SK-N-SH (cell line): ENCODE measurements at regions not wholly inside any gene's neighbourhood (a gene's known extent, or its start where the extent isn't known, plus 50 kb on each side); places are given as distances from the start of the nearest gene placed in this dataset.

ENCODE experiments used
- CTCF ChIA-PET: fragments of 300-600, 350-600 bp; formaldehyde crosslinking; extraction: SDS; loops from one replicate; lab custom pipeline; 2021; lab: Yijun Ruan, JAX
- POLR2A ChIA-PET: fragments of 350-600 bp; sonication (Branson Sonifier 250); formaldehyde crosslinking; extraction: SDS; loops from one replicate; lab custom pipeline; 2020; ENCODE audit warnings: antibody characterized with exemption, inconsistent platforms; lab: Yijun Ruan, JAX
- DNase-seq: peaks from one replicate; pipeline ENCODE4 v3.0.0; 2012
- H2AFZ ChIP-seq: fragments of 200-600 bp; sonication (generic); 2 replicates; pipeline ENCODE4 v1.8.1; 2016; ENCODE audit warnings: antibody characterized with exemption, mild to moderate bottlenecking, low read depth
- H3F3A ChIP-seq: fragments of 200-600 bp; sonication (generic); replicated peaks from 2 replicates; pipeline ENCODE3; 2016; ENCODE audit warnings: antibody characterized with exemption, mild to moderate bottlenecking; ENCODE audit not compliant: insufficient read depth
- H3K27ac ChIP-seq, 2 experiments: fragments of 200-500 bp in 1 of 2; fragments of 200-600 bp in 1 of 2; sonication (Bioruptor generic) in 1 of 2; sonication (generic), shearing (Covaris generic) in 1 of 2; 2 replicates each; pipeline versions ENCODE4 v1.5.1 to v1.6.1; 2014 to 2016; ENCODE audit warnings: low read depth in 2 of 2, inconsistent platforms in 1 of 2, low read length in 1 of 2, mild to moderate bottlenecking in 1 of 2, mixed read lengths in 1 of 2
- H3K27me3 ChIP-seq: fragments of 200-600 bp; sonication (generic), shearing (Covaris generic); 2 replicates; pipeline ENCODE4 v1.6.1; 2016; ENCODE audit warnings: mixed run types; ENCODE audit not compliant: insufficient read depth
- H3K36me3 ChIP-seq, 2 experiments: fragments of 200-500 bp in 1 of 2; fragments of 200-600 bp in 1 of 2; sonication (Bioruptor generic) in 1 of 2; sonication (generic) in 1 of 2; replicated peaks in 1 of 2; 2 replicates each; pipeline versions ENCODE3 to v1.5.1; 2014 to 2016; ENCODE audit warnings: low read length in 1 of 2, mild to moderate bottlenecking in 1 of 2; ENCODE audit not compliant: insufficient read depth in 2 of 2, control insufficient read depth in 1 of 2
- H3K4me1 ChIP-seq, 2 experiments: fragments of 200-500 bp in 1 of 2; fragments of 200-600 bp in 1 of 2; sonication (Bioruptor generic) in 1 of 2; sonication (generic), shearing (Covaris generic) in 1 of 2; 2 replicates each; pipeline versions ENCODE4 v1.5.1 to v1.6.1; 2014 to 2016; ENCODE audit warnings: low read depth in 1 of 2, low read length in 1 of 2, mixed run types in 1 of 2; ENCODE audit not compliant: insufficient read depth in 2 of 2, control insufficient read depth in 1 of 2
- H3K4me2 ChIP-seq: fragments of 200-600 bp; sonication (generic), shearing (Covaris generic); 2 replicates; pipeline ENCODE4 v1.6.1; 2017; ENCODE audit warnings: mixed run types
- H3K4me3 ChIP-seq, 2 experiments: fragments of 200-500 bp in 1 of 2; fragments of 200-600 bp in 1 of 2; sonication (Bioruptor generic) in 1 of 2; sonication (generic), shearing (Covaris generic) in 1 of 2; 2 replicates each; pipeline versions ENCODE4 v1.5.1 to v1.8.1; 2014 to 2016; ENCODE audit warnings: low read depth in 2 of 2, inconsistent platforms in 1 of 2, low read length in 1 of 2, mild to moderate bottlenecking in 1 of 2, mixed read lengths in 1 of 2, moderate library complexity in 1 of 2
- H3K79me2 ChIP-seq: fragments of 200-600 bp; sonication (generic); 2 replicates; pipeline ENCODE4 v1.8.1; 2017; ENCODE audit warnings: mild to moderate bottlenecking; ENCODE audit not compliant: insufficient read depth
- H3K9ac ChIP-seq: fragments of 200-600 bp; sonication (generic); 2 replicates; pipeline ENCODE4 v1.6.1; 2017; ENCODE audit warnings: mixed run types
- H3K9me2 ChIP-seq: fragments of 200-600 bp; sonication (generic); 2 replicates; pipeline ENCODE4 v1.6.1; 2017; ENCODE audit warnings: mixed run types
- H3K9me3 ChIP-seq: fragments of 200-600 bp; sonication (generic); 2 replicates; pipeline ENCODE4 v1.6.1; 2017; ENCODE audit warnings: mixed run types, mild to moderate bottlenecking, moderate library complexity
- H4K20me1 ChIP-seq: fragments of 200-600 bp; sonication (generic); 2 replicates; pipeline ENCODE4 v1.6.1; 2017; ENCODE audit warnings: mild to moderate bottlenecking, mixed run types; ENCODE audit not compliant: insufficient read depth
- EP300 ChIP-seq, 2 experiments: IDR thresholded peaks; 2 replicates each; pipeline versions ENCODE4 v1.4.0 to v1.6.1; 2012; ENCODE audit warnings: borderline replicate concordance in 1 of 2, low read depth in 1 of 2, low read length in 1 of 2
- MEF2A ChIP-seq: IDR thresholded peaks from 2 replicates; pipeline ENCODE4 v1.4.0; 2012; ENCODE audit warnings: low read depth, borderline replicate concordance
- NFIC ChIP-seq: IDR thresholded peaks from 2 replicates; pipeline ENCODE4 v1.4.0; 2012; ENCODE audit warnings: borderline replicate concordance
- NRF1 ChIP-seq: IDR thresholded peaks from 2 replicates; pipeline ENCODE4 v1.6.1; 2012; ENCODE audit warnings: low read depth, mild to moderate bottlenecking, low read length
- POLR2AphosphoS5 ChIP-seq: IDR thresholded peaks from 2 replicates; pipeline ENCODE4 v1.6.1; 2012; ENCODE audit warnings: low read depth, low read length
- RAD21 ChIP-seq: IDR thresholded peaks from 2 replicates; pipeline ENCODE4 v1.6.1; 2012; ENCODE audit warnings: mild to moderate bottlenecking, low read length
- RFX5 ChIP-seq: IDR thresholded peaks from 2 replicates; pipeline ENCODE4 v1.6.1; 2012; ENCODE audit warnings: mild to moderate bottlenecking, improper control_type of control experiment, low read length
- SIN3A ChIP-seq: IDR thresholded peaks from 2 replicates; pipeline ENCODE4 v1.6.1; 2012; ENCODE audit warnings: low read depth, mild to moderate bottlenecking, low read length, moderate library complexity, borderline replicate concordance
- WGBS: methylation state at CpG from one replicate; pipeline ENCODE4 v1.1.6; 2017; ENCODE audit warnings: low lambda C conversion rate; 5-methylcytosine and 5-hydroxymethylcytosine counted together
- TF ChIP-seq, protein P1 (sequence below): IDR thresholded peaks from 2 replicates; pipeline ENCODE4; 2012
- TF ChIP-seq, protein P2 (sequence below): IDR thresholded peaks from 2 replicates; pipeline ENCODE4 v1.4.0; 2012; ENCODE audit warnings: low read depth
- TF ChIP-seq, protein P3 (sequence below): IDR thresholded peaks from 2 replicates; pipeline ENCODE4 v1.4.0; 2012; ENCODE audit warnings: low read depth, borderline replicate concordance
- TF ChIP-seq, protein P4 (sequence below): fragments of 150-350 bp; IDR thresholded peaks from 2 replicates; pipeline ENCODE4 v1.6.1; 2016; ENCODE audit warnings: mild to moderate bottlenecking, low read depth, low read length
- TF ChIP-seq, protein P5 (sequence below): IDR thresholded peaks from 2 replicates; pipeline ENCODE4 v1.4.0; 2012; ENCODE audit warnings: low read depth, borderline replicate concordance

DNA sequence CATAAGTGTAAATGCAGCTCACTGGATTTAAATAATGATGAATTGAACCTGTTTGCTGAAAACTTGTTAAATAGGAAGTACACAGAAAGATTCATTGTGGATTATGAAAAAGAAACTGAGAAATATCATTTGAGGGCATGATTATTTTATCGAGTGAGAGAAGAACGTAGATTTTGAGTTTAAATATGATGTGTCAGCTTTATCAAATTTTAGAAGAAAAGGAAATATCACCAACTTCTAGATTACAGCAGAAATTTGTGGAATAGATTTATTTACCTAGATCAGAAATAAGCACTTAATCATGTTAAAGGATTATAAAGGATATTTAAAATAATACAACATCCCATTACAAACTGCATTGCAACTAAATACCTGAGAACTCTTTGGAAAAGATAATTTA, 315.5 kb downstream of the ZPLD1 start:
- Histone ChIP-seq H3K27me3 (no peaks in the 10 kb centered on the region), H3K4me1 (no peaks in the 10 kb centered on the region; a peak in 2 of 4 replicates), H4K20me1 (no peaks in the 10 kb centered on the region), H3K9me2 (no peaks in the 10 kb centered on the region), H3F3A (no peaks in the 10 kb centered on the region), H2AFZ (no peak overlapping the region), H3K9ac (no peak overlapping the region), H3K9me3 (no peaks in the 10 kb centered on the region), H3K79me2 (no peaks in the 10 kb centered on the region), H3K36me3 (no peaks in the 10 kb centered on the region), H3K4me2 (no peak overlapping the region), H3K4me3 (no peak overlapping the region; a peak in 1 of 4 replicates), H3K27ac (peak overlapping the region in 1 of 2 experiments; percentile 71; a peak in 1 of 4 replicates)
- no peak for DNase-seq
- CTCF ChIA-PET = interaction anchor here (2.3 kb wide), 1 partner anchor 77 kb away, joined by 9 read pairs; no protein-coding TSS in a partner anchor
- no peak for TF ChIP-seq POLR2AphosphoS5
- TF ChIP-seq MEF2A = no peak
- TF ChIP-seq, protein P1, sequence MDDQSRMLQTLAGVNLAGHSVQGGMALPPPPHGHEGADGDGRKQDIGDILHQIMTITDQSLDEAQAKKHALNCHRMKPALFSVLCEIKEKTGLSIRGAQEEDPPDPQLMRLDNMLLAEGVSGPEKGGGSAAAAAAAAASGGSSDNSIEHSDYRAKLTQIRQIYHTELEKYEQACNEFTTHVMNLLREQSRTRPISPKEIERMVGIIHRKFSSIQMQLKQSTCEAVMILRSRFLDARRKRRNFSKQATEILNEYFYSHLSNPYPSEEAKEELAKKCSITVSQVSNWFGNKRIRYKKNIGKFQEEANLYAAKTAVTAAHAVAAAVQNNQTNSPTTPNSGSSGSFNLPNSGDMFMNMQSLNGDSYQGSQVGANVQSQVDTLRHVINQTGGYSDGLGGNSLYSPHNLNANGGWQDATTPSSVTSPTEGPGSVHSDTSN = no peak
- TF ChIP-seq, protein P2, sequence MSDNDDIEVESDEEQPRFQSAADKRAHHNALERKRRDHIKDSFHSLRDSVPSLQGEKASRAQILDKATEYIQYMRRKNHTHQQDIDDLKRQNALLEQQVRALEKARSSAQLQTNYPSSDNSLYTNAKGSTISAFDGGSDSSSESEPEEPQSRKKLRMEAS = no peak
- no peak for TF ChIP-seq SIN3A
- TF ChIP-seq, protein P3, sequence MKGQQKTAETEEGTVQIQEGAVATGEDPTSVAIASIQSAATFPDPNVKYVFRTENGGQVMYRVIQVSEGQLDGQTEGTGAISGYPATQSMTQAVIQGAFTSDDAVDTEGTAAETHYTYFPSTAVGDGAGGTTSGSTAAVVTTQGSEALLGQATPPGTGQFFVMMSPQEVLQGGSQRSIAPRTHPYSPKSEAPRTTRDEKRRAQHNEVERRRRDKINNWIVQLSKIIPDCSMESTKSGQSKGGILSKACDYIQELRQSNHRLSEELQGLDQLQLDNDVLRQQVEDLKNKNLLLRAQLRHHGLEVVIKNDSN = no peak
- TF ChIP-seq, protein P4, sequence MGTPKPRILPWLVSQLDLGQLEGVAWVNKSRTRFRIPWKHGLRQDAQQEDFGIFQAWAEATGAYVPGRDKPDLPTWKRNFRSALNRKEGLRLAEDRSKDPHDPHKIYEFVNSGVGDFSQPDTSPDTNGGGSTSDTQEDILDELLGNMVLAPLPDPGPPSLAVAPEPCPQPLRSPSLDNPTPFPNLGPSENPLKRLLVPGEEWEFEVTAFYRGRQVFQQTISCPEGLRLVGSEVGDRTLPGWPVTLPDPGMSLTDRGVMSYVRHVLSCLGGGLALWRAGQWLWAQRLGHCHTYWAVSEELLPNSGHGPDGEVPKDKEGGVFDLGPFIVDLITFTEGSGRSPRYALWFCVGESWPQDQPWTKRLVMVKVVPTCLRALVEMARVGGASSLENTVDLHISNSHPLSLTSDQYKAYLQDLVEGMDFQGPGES = no peak
- no peak for TF ChIP-seq RAD21
- no peak for TF ChIP-seq NRF1
- no peak for TF ChIP-seq RFX5
- no peak for TF ChIP-seq NFIC
- TF ChIP-seq, protein P5, sequence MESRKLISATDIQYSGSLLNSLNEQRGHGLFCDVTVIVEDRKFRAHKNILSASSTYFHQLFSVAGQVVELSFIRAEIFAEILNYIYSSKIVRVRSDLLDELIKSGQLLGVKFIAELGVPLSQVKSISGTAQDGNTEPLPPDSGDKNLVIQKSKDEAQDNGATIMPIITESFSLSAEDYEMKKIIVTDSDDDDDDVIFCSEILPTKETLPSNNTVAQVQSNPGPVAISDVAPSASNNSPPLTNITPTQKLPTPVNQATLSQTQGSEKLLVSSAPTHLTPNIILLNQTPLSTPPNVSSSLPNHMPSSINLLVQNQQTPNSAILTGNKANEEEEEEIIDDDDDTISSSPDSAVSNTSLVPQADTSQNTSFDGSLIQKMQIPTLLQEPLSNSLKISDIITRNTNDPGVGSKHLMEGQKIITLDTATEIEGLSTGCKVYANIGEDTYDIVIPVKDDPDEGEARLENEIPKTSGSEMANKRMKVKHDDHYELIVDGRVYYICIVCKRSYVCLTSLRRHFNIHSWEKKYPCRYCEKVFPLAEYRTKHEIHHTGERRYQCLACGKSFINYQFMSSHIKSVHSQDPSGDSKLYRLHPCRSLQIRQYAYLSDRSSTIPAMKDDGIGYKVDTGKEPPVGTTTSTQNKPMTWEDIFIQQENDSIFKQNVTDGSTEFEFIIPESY = no peak
- 70% methylated on average over 2 of the region's 2 CpGs for WGBS
- POLR2A ChIA-PET = no interaction called here

DNA sequence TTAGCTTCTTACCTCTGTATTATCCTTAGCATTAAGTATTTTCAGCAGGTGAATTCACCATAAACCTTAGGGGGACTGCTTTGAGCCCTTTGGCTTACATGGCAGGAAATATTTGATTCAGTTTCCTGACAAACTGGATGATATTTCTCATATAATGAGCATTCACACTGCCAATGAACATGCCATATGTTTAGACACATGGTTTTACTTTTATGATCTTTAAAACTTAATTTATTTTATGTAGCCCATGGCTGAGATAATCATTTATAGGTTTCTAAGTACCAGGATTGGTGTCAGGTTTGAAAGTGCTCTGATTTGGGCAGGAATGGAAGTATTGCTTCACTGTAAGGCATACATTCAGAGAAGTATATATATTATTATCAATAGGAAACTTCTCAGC, 319.1 kb downstream of the ZPLD1 start:
- peaks cover 0 to 3% of the 10 kb centered on the region in 2 experiments; a peak in 2 of 4 replicates for H3K4me1 ChIP-seq
- no peaks in the 10 kb centered on the region for H3K79me2 ChIP-seq
- ChIA-PET CTCF (interaction anchor here (1.1 to 2.8 kb wide), 2 partner anchors 11 to 80 kb away, joined by 3 to 16 read pairs; no protein-coding TSS in a partner anchor), POLR2A (no interaction called here)
- no peak for TF ChIP-seq NRF1
- TF ChIP-seq EP300 (IDR thresholded peaks at IDR 0.05; ENCODE audit: borderline replicate concordance in 1 of 2, low read depth in 1 of 2, low read length in 1 of 2) = peak in 1 of 2 experiments; percentile 60; a peak in 1 of 4 replicates
- peak overlapping the region in 1 of 2 experiments; percentile 53; a peak in 1 of 4 replicates for H3K27ac ChIP-seq
- no peaks in the 10 kb centered on the region for H3F3A ChIP-seq
- no peaks in the 10 kb centered on the region for H3K36me3 ChIP-seq
- no peaks in the 10 kb centered on the region for H3K9me2 ChIP-seq
- no peak overlapping the region for H2AFZ ChIP-seq
- H3K4me3 ChIP-seq = no peak overlapping the region
- no peaks in the 10 kb centered on the region for H3K9me3 ChIP-seq
- no peak overlapping the region for H3K9ac ChIP-seq
- H4K20me1 ChIP-seq = no peaks in the 10 kb centered on the region
- H3K27me3 ChIP-seq = no peaks in the 10 kb centered on the region
- no peak overlapping the region for H3K4me2 ChIP-seq
- no peak for DNase-seq
